ENCODE measurements at regions not wholly inside any gene's neighbourhood (a gene's known extent, or its start where the extent isn't known, plus 50 kb on each side); places are given as distances from the start of the nearest gene placed in this dataset.

- TF ChIP-seq TAF1 (conservative IDR thresholded peaks at IDR 0.05), result no peak
- no peak for TF ChIP-seq JUND (IDR thresholded peaks at IDR 0.05)
- TF ChIP-seq NR2F2 (IDR thresholded peaks at IDR 0.05), result no peak
- TF ChIP-seq HNF4G (IDR thresholded peaks at IDR 0.05), result no peak
- no peak for TF ChIP-seq RAD21 (IDR thresholded peaks at IDR 0.05)
- TF ChIP-seq CTCF (IDR thresholded peaks at IDR 0.05; ENCODE audit: low read depth, low read length, missing input control), result no peak
- no peak for TF ChIP-seq FOXA2 (IDR thresholded peaks at IDR 0.05)
- H3K27me3 ChIP-seq (ENCODE audit: control insufficient read depth in 4 of 4, insufficient read depth in 4 of 4, low read length in 3 of 4), result peaks cover 0 to 2% (median 0%) of the 10 kb centered on the region in 4 donors
- H3K27ac ChIP-seq (ENCODE audit: low read depth in 1 of 2, low read length in 2 of 2), result no peak overlapping the region
- no peak overlapping the region for H3K4me3 ChIP-seq (ENCODE audit: low read depth in 1 of 3, low read length in 3 of 3)
- H3K9ac ChIP-seq (ENCODE audit: low read depth in 1 of 2, low read length in 2 of 2), result no peak overlapping the region
- H3K9me3 ChIP-seq (ENCODE audit: control insufficient read depth in 4 of 4, low read length in 3 of 4), result no peaks in the 10 kb centered on the region
- DNase-seq (ENCODE audit: low spot score), result no peak
- H3K4me1 ChIP-seq (ENCODE audit: control insufficient read depth in 4 of 4, insufficient read depth in 4 of 4, low read length in 3 of 4), result no peaks in the 10 kb centered on the region
- H3K36me3 ChIP-seq (ENCODE audit: control insufficient read depth in 4 of 4, insufficient read depth in 3 of 4, low read depth in 1 of 4, low read length in 3 of 4), result no peaks in the 10 kb centered on the region
Observed at GRCh38 chr6:27062755-27063154, 184.7 kb upstream of the PRSS16 start.

GRCh38 chr6:27065183-27065582, 182.3 kb upstream of the PRSS16 start:
- no peak overlapping the region for H3K27ac ChIP-seq (ENCODE audit: low read depth in 1 of 2, low read length in 2 of 2)
- WGBS, result 96% methylated on average over 3 of the region's 3 CpGs
- H3K27me3 ChIP-seq (ENCODE audit: control insufficient read depth in 4 of 4, insufficient read depth in 4 of 4, low read length in 3 of 4), result peaks cover 0 to under 1% (median 0%) of the 10 kb centered on the region in 4 donors
- H3K4me1 ChIP-seq (ENCODE audit: control insufficient read depth in 4 of 4, insufficient read depth in 4 of 4, low read length in 3 of 4), result no peaks in the 10 kb centered on the region
- H3K36me3 ChIP-seq (ENCODE audit: control insufficient read depth in 4 of 4, insufficient read depth in 3 of 4, low read depth in 1 of 4, low read length in 3 of 4), result no peaks in the 10 kb centered on the region
- no peak for DNase-seq (ENCODE audit: low spot score)
- no peak overlapping the region for H3K9ac ChIP-seq (ENCODE audit: low read depth in 1 of 2, low read length in 2 of 2)
- no peaks in the 10 kb centered on the region for H3K9me3 ChIP-seq (ENCODE audit: control insufficient read depth in 4 of 4, low read length in 3 of 4)
- TF ChIP-seq NR2F2 (IDR thresholded peaks at IDR 0.05) (no peak), RAD21 (IDR thresholded peaks at IDR 0.05) (no peak), RXRA (IDR thresholded peaks at IDR 0.05) (no peak), CTCF (IDR thresholded peaks at IDR 0.05; ENCODE audit: low read depth, low read length, missing input control) (no peak), SP1 (IDR thresholded peaks at IDR 0.05) (no peak), HNF4A (conservative IDR thresholded peaks at IDR 0.05) (no peak), TAF1 (conservative IDR thresholded peaks at IDR 0.05) (no peak), JUND (IDR thresholded peaks at IDR 0.05) (no peak), GABPA (IDR thresholded peaks at IDR 0.05 in 1 of 2, conservative IDR thresholded peaks at IDR 0.05 in 1 of 2) (no peak), HNF4G (IDR thresholded peaks at IDR 0.05) (no peak), EGR1 (IDR thresholded peaks at IDR 0.05; ENCODE audit: low read depth in 2 of 2) (no peak), MAX (IDR thresholded peaks at IDR 0.05) (no peak)
- TF ChIP-seq, protein P1, sequence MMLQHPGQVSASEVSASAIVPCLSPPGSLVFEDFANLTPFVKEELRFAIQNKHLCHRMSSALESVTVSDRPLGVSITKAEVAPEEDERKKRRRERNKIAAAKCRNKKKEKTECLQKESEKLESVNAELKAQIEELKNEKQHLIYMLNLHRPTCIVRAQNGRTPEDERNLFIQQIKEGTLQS (IDR thresholded peaks at IDR 0.05), result no peak
- TF ChIP-seq, protein P2, sequence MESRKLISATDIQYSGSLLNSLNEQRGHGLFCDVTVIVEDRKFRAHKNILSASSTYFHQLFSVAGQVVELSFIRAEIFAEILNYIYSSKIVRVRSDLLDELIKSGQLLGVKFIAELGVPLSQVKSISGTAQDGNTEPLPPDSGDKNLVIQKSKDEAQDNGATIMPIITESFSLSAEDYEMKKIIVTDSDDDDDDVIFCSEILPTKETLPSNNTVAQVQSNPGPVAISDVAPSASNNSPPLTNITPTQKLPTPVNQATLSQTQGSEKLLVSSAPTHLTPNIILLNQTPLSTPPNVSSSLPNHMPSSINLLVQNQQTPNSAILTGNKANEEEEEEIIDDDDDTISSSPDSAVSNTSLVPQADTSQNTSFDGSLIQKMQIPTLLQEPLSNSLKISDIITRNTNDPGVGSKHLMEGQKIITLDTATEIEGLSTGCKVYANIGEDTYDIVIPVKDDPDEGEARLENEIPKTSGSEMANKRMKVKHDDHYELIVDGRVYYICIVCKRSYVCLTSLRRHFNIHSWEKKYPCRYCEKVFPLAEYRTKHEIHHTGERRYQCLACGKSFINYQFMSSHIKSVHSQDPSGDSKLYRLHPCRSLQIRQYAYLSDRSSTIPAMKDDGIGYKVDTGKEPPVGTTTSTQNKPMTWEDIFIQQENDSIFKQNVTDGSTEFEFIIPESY (IDR thresholded peaks at IDR 0.05), result no peak
- no peak overlapping the region for H3K4me3 ChIP-seq (ENCODE audit: low read depth in 1 of 3, low read length in 3 of 3)
